ENCODE measurements at regions not wholly inside any gene's neighbourhood (a gene's known extent, or its start where the extent isn't known, plus 50 kb on each side); places are given as distances from the start of the nearest gene placed in this dataset.

- H3K4me3 ChIP-seq: no peak overlapping the region
- in situ Hi-C loops (cut with MboI; ENCODE audit: low sequenced_read_pairs): no loop called here
- DNase-seq (ENCODE audit: low spot score in 2 of 2): no peak
Observed at GRCh38 chr12:88958946-88959345, 378.7 kb upstream of the KITLG start.

GRCh38 chr12:88958153-88958552 lies 377.9 kb upstream of the KITLG start:
- Histone ChIP-seq H3K36me3 (replicated peaks) (no peaks in the 10 kb centered on the region), H3K4me3 (no peak overlapping the region), H3K9me3 (no peaks in the 10 kb centered on the region), H3K4me1 (peaks cover 27% of the 10 kb centered on the region), H3K27me3 (ENCODE audit: low read depth) (no peaks in the 10 kb centered on the region)
- peak in 1 of 2 experiments; percentile 81 for DNase-seq (ENCODE audit: low spot score in 2 of 2)
- in situ Hi-C loops (cut with MboI; ENCODE audit: low sequenced_read_pairs): no loop called here

More at GRCh38 chr12:88958946-88959345, 378.7 kb upstream of the KITLG start:
- H3K36me3 ChIP-seq (replicated peaks): no peaks in the 10 kb centered on the region
- H3K27me3 ChIP-seq (ENCODE audit: low read depth): no peaks in the 10 kb centered on the region
- H3K4me1 ChIP-seq: peaks cover 27% of the 10 kb centered on the region
- no peaks in the 10 kb centered on the region for H3K9me3 ChIP-seq

- Histone ChIP-seq H3K9me3 (no peaks in the 10 kb centered on the region), H3K4me1 (peaks cover 27% of the 10 kb centered on the region), H3K36me3 (replicated peaks) (no peaks in the 10 kb centered on the region), H3K4me3 (no peak overlapping the region), H3K27me3 (ENCODE audit: low read depth) (no peaks in the 10 kb centered on the region)
- no peak for DNase-seq (ENCODE audit: low spot score in 2 of 2)
- in situ Hi-C loops (cut with MboI; ENCODE audit: low sequenced_read_pairs): no loop called here
Observed at GRCh38 chr12:88957358-88957757, 377.1 kb upstream of the KITLG start.

- Histone ChIP-seq H3K27me3 (ENCODE audit: low read depth) (no peaks in the 10 kb centered on the region), H3K4me3 (no peak overlapping the region), H3K9me3 (no peaks in the 10 kb centered on the region), H3K4me1 (peaks cover 34% of the 10 kb centered on the region), H3K36me3 (replicated peaks) (no peaks in the 10 kb centered on the region)
- in situ Hi-C loops (cut with MboI; ENCODE audit: low sequenced_read_pairs): no loop called here
- no peak for DNase-seq (ENCODE audit: low spot score in 2 of 2)
Observed at GRCh38 chr12:88955531-88955930, 375.3 kb upstream of the KITLG start.

GRCh38 chr12:88953029-88953586 lies 372.8 kb upstream of the KITLG start:
- no peak for DNase-seq (ENCODE audit: low spot score in 2 of 2)
- Histone ChIP-seq H3K4me3 (no peak overlapping the region), H3K4me1 (peaks cover 21% of the 10 kb centered on the region), H3K27me3 (ENCODE audit: low read depth) (no peaks in the 10 kb centered on the region), H3K9me3 (no peaks in the 10 kb centered on the region), H3K36me3 (replicated peaks) (no peaks in the 10 kb centered on the region)
- in situ Hi-C loops (cut with MboI; ENCODE audit: low sequenced_read_pairs): no loop called here

- in situ Hi-C loops (cut with MboI; ENCODE audit: low sequenced_read_pairs): no loop called here
- Histone ChIP-seq H3K27me3 (ENCODE audit: low read depth) (no peaks in the 10 kb centered on the region), H3K36me3 (replicated peaks) (no peaks in the 10 kb centered on the region), H3K4me1 (peaks cover 15% of the 10 kb centered on the region), H3K9me3 (no peaks in the 10 kb centered on the region), H3K4me3 (no peak overlapping the region)
- no peak for DNase-seq (ENCODE audit: low spot score in 2 of 2)
Observed at GRCh38 chr12:88952562-88952942, 372.3 kb upstream of the KITLG start.

GRCh38 chr12:88951860-88952561 lies 371.7 kb upstream of the KITLG start:
- H3K9me3 ChIP-seq: no peaks in the 10 kb centered on the region
- H3K4me1 ChIP-seq: peaks cover 15% of the 10 kb centered on the region
- H3K4me3 ChIP-seq: no peak overlapping the region
- DNase-seq (ENCODE audit: low spot score in 2 of 2): no peak
- in situ Hi-C loops (cut with MboI; ENCODE audit: low sequenced_read_pairs): no loop called here
- H3K27me3 ChIP-seq (ENCODE audit: low read depth): no peaks in the 10 kb centered on the region
- no peaks in the 10 kb centered on the region for H3K36me3 ChIP-seq (replicated peaks)

- H3K4me1 ChIP-seq: peaks cover 15% of the 10 kb centered on the region
- H3K4me3 ChIP-seq: no peak overlapping the region
- H3K27me3 ChIP-seq (ENCODE audit: low read depth): no peaks in the 10 kb centered on the region
- in situ Hi-C loops (cut with MboI; ENCODE audit: low sequenced_read_pairs): no loop called here
- H3K36me3 ChIP-seq (replicated peaks): no peaks in the 10 kb centered on the region
- DNase-seq (ENCODE audit: low spot score in 2 of 2): peak; percentile 18 to 40
- no peaks in the 10 kb centered on the region for H3K9me3 ChIP-seq
Observed at GRCh38 chr12:88951177-88951576, 370.9 kb upstream of the KITLG start.

GRCh38 chr12:88947486-88948043 lies 367.3 kb upstream of the KITLG start:
- DNase-seq (ENCODE audit: low spot score in 2 of 2): peak in 1 of 2 experiments; percentile 28
- in situ Hi-C loops (cut with MboI; ENCODE audit: low sequenced_read_pairs): no loop called here
- Histone ChIP-seq H3K4me3 (no peak overlapping the region), H3K27me3 (ENCODE audit: low read depth) (no peaks in the 10 kb centered on the region), H3K9me3 (no peaks in the 10 kb centered on the region), H3K36me3 (replicated peaks) (no peaks in the 10 kb centered on the region), H3K4me1 (peaks cover 15% of the 10 kb centered on the region)

- in situ Hi-C loops (cut with MboI; ENCODE audit: low sequenced_read_pairs): no loop called here
- no peak overlapping the region for H3K4me3 ChIP-seq
- no peaks in the 10 kb centered on the region for H3K36me3 ChIP-seq (replicated peaks)
- H3K27me3 ChIP-seq (ENCODE audit: low read depth): no peaks in the 10 kb centered on the region
- peaks cover 6% of the 10 kb centered on the region for H3K4me1 ChIP-seq
- no peaks in the 10 kb centered on the region for H3K9me3 ChIP-seq
- peak in 1 of 2 experiments; percentile 7 for DNase-seq (ENCODE audit: low spot score in 2 of 2)
Observed at GRCh38 chr12:88946372-88946997, 366.2 kb upstream of the KITLG start.

GRCh38 chr12:88945051-88945732 lies 364.9 kb upstream of the KITLG start:
- H3K36me3 ChIP-seq (replicated peaks): no peaks in the 10 kb centered on the region
- no peaks in the 10 kb centered on the region for H3K27me3 ChIP-seq (ENCODE audit: low read depth)
- in situ Hi-C loops (cut with MboI; ENCODE audit: low sequenced_read_pairs): no loop called here
- H3K4me1 ChIP-seq: no peaks in the 10 kb centered on the region
- H3K4me3 ChIP-seq: no peak overlapping the region
- no peak for DNase-seq (ENCODE audit: low spot score in 2 of 2)
- H3K9me3 ChIP-seq: no peaks in the 10 kb centered on the region; the same call in 1 of the 2 replicates

- Histone ChIP-seq H3K9me3 (no peaks in the 10 kb centered on the region; the same call in 1 of the 2 replicates), H3K27me3 (ENCODE audit: low read depth) (no peaks in the 10 kb centered on the region), H3K36me3 (replicated peaks) (no peaks in the 10 kb centered on the region), H3K4me1 (no peaks in the 10 kb centered on the region), H3K4me3 (no peak overlapping the region)
- in situ Hi-C loops (cut with MboI; ENCODE audit: low sequenced_read_pairs): no loop called here
- no peak for DNase-seq (ENCODE audit: low spot score in 2 of 2)
Observed at GRCh38 chr12:88944397-88944796, 364.1 kb upstream of the KITLG start.

- no peaks in the 10 kb centered on the region; the same call in 1 of the 2 replicates for H3K9me3 ChIP-seq
- H3K27me3 ChIP-seq (ENCODE audit: low read depth): no peaks in the 10 kb centered on the region
- in situ Hi-C loops (cut with MboI; ENCODE audit: low sequenced_read_pairs): no loop called here
- no peak for DNase-seq (ENCODE audit: low spot score in 2 of 2)
- peaks cover 3% of the 10 kb centered on the region; the same call in 1 of the 2 replicates for H3K4me1 ChIP-seq
- no peak overlapping the region for H3K4me3 ChIP-seq
- no peaks in the 10 kb centered on the region for H3K36me3 ChIP-seq (replicated peaks)
Observed at GRCh38 chr12:88940854-88941253, 360.6 kb upstream of the KITLG start.

Data from HAP-1 (cell line).